GM15510 (cell line): ENCODE measurements at regions not wholly inside any gene's neighbourhood (a gene's known extent, or its start where the extent isn't known, plus 50 kb on each side); places are given as distances from the start of the nearest gene placed in this dataset.

Experiments
- POLR2A ChIP-seq: IDR thresholded peaks from 3 replicates; pipeline ENCODE4 v1.6.1; 2011; ENCODE audit warnings: borderline replicate concordance; ENCODE audit not compliant: insufficient read length; ENCODE audit errors: extremely low read depth

- no peak for TF ChIP-seq POLR2A
Measured at GRCh38 chr12:31845613-31846322, 113.4 kb upstream of the RESF1 start.

GRCh38 chr12:31843398-31844095, 114.7 kb upstream of the AMN1 start:
- TF ChIP-seq POLR2A, result no peak

GRCh38 chr12:31837913-31838312, 109.1 kb upstream of the AMN1 start:
- no peak for TF ChIP-seq POLR2A

GRCh38 chr12:31835276-31835882, 106.6 kb upstream of the AMN1 start:
- TF ChIP-seq POLR2A, result no peak

GRCh38 chr12:31834150-31834549, 105.3 kb upstream of the AMN1 start:
- TF ChIP-seq POLR2A, result no peak

GRCh38 chr12:31832740-31833729, 104.2 kb upstream of the AMN1 start:
- no peak for TF ChIP-seq POLR2A

GRCh38 chr12:31828071-31828470, 99.2 kb upstream of the AMN1 start:
- TF ChIP-seq POLR2A, result no peak

- no peak for TF ChIP-seq POLR2A
Measured at GRCh38 chr12:31822761-31823160, 93.9 kb upstream of the AMN1 start.

- TF ChIP-seq POLR2A, result no peak
Measured at GRCh38 chr12:31821484-31821883, 92.7 kb upstream of the AMN1 start.

- no peak for TF ChIP-seq POLR2A
Measured at GRCh38 chr12:31820832-31821231, 92.0 kb upstream of the AMN1 start.

- no peak for TF ChIP-seq POLR2A
Measured at GRCh38 chr12:31819427-31819826, 90.6 kb upstream of the AMN1 start.

- TF ChIP-seq POLR2A, result no peak
Measured at GRCh38 chr12:31818623-31819268, 89.9 kb upstream of the AMN1 start.

GRCh38 chr12:31817120-31817519, 88.3 kb upstream of the AMN1 start:
- TF ChIP-seq POLR2A, result no peak

- TF ChIP-seq POLR2A, result no peak
Measured at GRCh38 chr12:31815096-31815495, 86.3 kb upstream of the AMN1 start.
